ENCODE measurements at regions not wholly inside any gene's neighbourhood (a gene's known extent, or its start where the extent isn't known, plus 50 kb on each side); places are given as distances from the start of the nearest gene placed in this dataset.

- TF ChIP-seq EZH2phosphoT487 (IDR thresholded peaks at IDR 0.05; ENCODE audit: insufficient read depth, low read depth) (no peak), EZH2 (IDR thresholded peaks at IDR 0.05; ENCODE audit: insufficient read depth, poor library complexity, severe bottlenecking) (no peak)
These were observed 886.3 kb downstream of the SLC4A3 start for GRCh38 chr2:220513573-220514288.
